Endothelial cell (in vitro differentiated cells): ENCODE measurements at regions not wholly inside any gene's neighbourhood (a gene's known extent, or its start where the extent isn't known, plus 50 kb on each side); places are given as distances from the start of the nearest gene placed in this dataset.

Experiments used
- DNase-seq: peaks from one replicate; pipeline ENCODE4 v3.0.0; 2021; ENCODE audit warnings: low spot score
- H3K27ac Mint-ChIP-seq: one replicate; pipeline ENCODE4 v1.8.0; 2021; ENCODE audit warnings: mixed read lengths, inconsistent platforms; ENCODE audit not compliant: unreplicated experiment
- H3K27me3 Mint-ChIP-seq: one replicate; pipeline ENCODE4 v1.8.0; 2021; ENCODE audit warnings: mild to moderate bottlenecking, moderate library complexity, mixed read lengths, inconsistent platforms; ENCODE audit not compliant: unreplicated experiment
- H3K36me3 Mint-ChIP-seq: one replicate; pipeline ENCODE4 v1.8.0; 2021; ENCODE audit warnings: mild to moderate bottlenecking, low read depth, mixed read lengths, inconsistent platforms; ENCODE audit not compliant: unreplicated experiment
- H3K4me1 Mint-ChIP-seq: one replicate; pipeline ENCODE4 v1.8.0; 2021; ENCODE audit warnings: mild to moderate bottlenecking, mixed read lengths, inconsistent platforms; ENCODE audit not compliant: unreplicated experiment
- H3K4me3 Mint-ChIP-seq: one replicate; pipeline ENCODE4 v1.8.0; 2021; ENCODE audit warnings: mild to moderate bottlenecking, mixed read lengths, inconsistent platforms; ENCODE audit not compliant: unreplicated experiment
- H3K9me3 Mint-ChIP-seq: one replicate; pipeline ENCODE4 v1.8.0; 2021; ENCODE audit warnings: mixed read lengths, inconsistent platforms; ENCODE audit not compliant: unreplicated experiment
- TF ChIP-seq, protein P1 (sequence below): fragments of 200-600 bp; sonication (generic); IDR thresholded peaks from one replicate; pipeline ENCODE4 v1.5.0; 2021; ENCODE audit warnings: antibody characterized with exemption; ENCODE audit not compliant: unreplicated experiment

DNA sequence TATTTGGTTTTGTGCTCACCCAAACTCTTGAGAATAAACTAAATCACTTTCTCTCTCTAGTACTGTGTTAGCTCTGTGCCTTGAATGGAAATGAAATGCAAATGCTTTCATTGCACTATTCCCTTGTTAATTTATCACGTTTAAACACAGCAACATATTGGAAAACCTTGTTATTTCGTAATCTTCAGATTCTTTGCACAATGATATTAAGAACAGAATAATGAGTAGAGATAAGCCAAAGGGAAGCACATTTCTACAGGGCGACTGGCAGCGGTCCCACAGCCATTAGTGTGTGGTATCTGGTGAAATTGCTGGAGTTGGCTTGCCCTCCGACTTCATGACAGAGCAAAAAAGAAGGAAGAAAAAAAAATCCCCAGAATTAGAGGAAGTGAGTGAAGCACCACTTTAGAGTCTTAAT is 166.1 kb upstream of the E2F7 start:
- Mint-ChIP-seq H3K27me3 (peaks cover 4% of the 10 kb centered on the region), H3K9me3 (no peaks in the 10 kb centered on the region), H3K36me3 (no peaks in the 10 kb centered on the region), H3K4me1 (peaks cover 15% of the 10 kb centered on the region), H3K27ac (no peak overlapping the region), H3K4me3 (no peak overlapping the region)
- TF ChIP-seq, protein P1, sequence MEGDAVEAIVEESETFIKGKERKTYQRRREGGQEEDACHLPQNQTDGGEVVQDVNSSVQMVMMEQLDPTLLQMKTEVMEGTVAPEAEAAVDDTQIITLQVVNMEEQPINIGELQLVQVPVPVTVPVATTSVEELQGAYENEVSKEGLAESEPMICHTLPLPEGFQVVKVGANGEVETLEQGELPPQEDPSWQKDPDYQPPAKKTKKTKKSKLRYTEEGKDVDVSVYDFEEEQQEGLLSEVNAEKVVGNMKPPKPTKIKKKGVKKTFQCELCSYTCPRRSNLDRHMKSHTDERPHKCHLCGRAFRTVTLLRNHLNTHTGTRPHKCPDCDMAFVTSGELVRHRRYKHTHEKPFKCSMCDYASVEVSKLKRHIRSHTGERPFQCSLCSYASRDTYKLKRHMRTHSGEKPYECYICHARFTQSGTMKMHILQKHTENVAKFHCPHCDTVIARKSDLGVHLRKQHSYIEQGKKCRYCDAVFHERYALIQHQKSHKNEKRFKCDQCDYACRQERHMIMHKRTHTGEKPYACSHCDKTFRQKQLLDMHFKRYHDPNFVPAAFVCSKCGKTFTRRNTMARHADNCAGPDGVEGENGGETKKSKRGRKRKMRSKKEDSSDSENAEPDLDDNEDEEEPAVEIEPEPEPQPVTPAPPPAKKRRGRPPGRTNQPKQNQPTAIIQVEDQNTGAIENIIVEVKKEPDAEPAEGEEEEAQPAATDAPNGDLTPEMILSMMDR: no peak
- DNase-seq: no peak

DNA sequence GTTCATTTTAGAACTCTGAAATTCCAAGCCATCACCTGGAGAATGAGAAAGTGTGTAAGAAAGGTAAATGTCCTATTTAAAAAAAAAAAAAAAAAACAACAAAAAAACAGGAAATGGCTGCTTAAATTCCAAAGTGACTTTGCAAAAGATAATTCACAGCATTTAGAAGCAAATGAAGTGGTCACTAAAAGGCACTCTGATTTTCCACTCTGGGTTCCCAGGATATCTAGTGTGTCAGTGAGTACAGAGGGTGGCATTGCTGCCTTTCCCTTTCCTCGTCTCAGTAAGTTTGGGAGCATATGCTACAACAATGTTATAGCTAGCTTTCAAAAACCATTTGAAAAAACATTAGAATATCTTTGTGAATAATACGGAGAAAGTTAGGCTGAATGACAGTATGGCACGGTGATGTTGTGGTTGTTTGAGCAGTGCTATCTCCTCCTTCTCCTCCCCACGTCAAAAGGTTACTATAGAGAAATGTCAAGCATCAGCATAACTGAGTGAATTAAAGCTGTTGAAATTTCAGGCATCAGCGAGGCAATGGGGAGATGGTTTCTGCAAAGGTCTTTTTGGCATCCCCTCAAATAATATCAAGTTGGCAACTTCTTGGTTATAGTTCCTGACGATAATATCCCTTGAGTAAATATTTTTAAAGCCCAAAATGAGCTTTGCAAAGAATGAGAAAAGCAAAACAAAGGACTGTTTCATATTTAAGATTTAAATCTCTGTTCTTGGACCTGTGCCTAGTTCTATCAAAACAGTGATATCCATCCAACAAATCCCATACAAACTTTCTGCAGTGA is 164.5 kb upstream of the E2F7 start:
- Mint-ChIP-seq H3K36me3 (no peaks in the 10 kb centered on the region), H3K4me3 (no peak overlapping the region), H3K27me3 (peaks cover 1% of the 10 kb centered on the region), H3K4me1 (peaks cover 18% of the 10 kb centered on the region), H3K9me3 (no peaks in the 10 kb centered on the region), H3K27ac (peak overlapping the region; percentile 2)
- no peak for DNase-seq
- TF ChIP-seq, protein P1: no peak

DNA sequence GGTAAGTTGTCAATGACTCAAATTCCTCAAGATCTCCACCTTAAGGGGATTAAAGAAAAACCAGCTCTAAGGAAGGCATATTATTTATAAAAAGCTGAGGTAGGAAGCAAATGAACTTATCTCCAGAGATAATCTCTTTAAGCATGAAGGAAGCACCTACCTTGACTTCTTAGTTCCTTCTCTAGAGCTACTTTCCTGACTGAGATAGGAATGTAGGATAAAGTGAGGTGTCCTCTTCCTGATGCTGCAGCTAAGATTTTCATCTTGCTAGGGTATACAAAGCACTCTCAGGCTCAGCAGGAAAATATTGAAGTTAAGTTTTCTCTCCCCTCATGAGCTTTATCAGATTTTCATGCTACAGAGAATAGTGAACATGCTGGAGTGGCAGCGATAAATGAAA is 163.0 kb upstream of the E2F7 start:
- Mint-ChIP-seq H3K27ac (no peak overlapping the region), H3K27me3 (peaks cover 1% of the 10 kb centered on the region), H3K9me3 (no peaks in the 10 kb centered on the region), H3K4me3 (no peak overlapping the region), H3K4me1 (peaks cover 18% of the 10 kb centered on the region), H3K36me3 (no peaks in the 10 kb centered on the region)
- DNase-seq: no peak
- TF ChIP-seq, protein P1: no peak

DNA sequence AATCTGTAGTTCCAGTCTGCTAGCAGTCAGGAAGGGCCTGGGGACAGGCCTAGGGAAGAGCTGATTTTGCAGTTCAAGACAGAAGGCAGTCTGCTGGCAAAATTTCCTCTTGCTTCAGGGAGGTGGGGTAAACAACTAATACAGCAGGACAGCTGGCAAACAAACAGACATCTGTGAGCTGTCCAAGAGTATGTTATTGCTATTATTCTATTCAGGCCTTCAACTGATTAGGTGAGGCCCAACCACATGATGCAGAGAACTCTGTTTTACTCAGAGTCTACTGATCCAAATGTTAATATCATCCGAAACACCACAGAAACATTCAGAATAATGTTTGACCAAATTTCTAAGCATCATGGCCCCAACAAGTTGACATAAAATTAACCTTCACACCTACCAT is 161.0 kb upstream of the E2F7 start:
- no peaks in the 10 kb centered on the region for H3K36me3 Mint-ChIP-seq
- peaks cover 18% of the 10 kb centered on the region for H3K4me1 Mint-ChIP-seq
- peak overlapping the region; percentile 59 for H3K27ac Mint-ChIP-seq
- no peaks in the 10 kb centered on the region for H3K9me3 Mint-ChIP-seq
- no peak for DNase-seq
- TF ChIP-seq, protein P1: no peak
- no peaks in the 10 kb centered on the region for H3K27me3 Mint-ChIP-seq
- no peak overlapping the region for H3K4me3 Mint-ChIP-seq

DNA sequence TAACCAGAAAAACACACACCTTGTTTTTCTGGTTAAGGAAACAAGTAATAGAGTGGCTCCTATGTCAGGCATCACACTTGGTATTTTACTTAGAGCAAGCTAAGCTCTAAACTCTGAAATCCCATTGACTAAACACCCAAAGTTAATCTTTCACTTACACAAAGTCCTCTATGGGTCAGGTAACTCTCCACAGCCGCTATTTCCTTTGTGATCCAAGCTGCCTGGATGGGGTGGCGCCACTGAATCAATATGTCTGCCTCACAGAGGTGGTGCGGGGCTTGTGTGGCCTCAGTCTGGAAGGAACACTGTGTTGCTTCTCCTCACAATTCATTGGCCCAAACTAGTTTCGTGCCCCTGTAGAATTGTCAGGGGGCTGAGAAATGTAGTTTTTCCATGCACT is 160.0 kb upstream of the E2F7 start:
- no peaks in the 10 kb centered on the region for H3K27me3 Mint-ChIP-seq
- H3K9me3 Mint-ChIP-seq: no peaks in the 10 kb centered on the region
- H3K36me3 Mint-ChIP-seq: no peaks in the 10 kb centered on the region
- no peak for DNase-seq
- H3K27ac Mint-ChIP-seq: no peak overlapping the region
- TF ChIP-seq, protein P1: no peak
- H3K4me3 Mint-ChIP-seq: no peak overlapping the region
- peaks cover 18% of the 10 kb centered on the region for H3K4me1 Mint-ChIP-seq
